A549 (cell line): ENCODE measurements at regions not wholly inside any gene's neighbourhood (a gene's known extent, or its start where the extent isn't known, plus 50 kb on each side); places are given as distances from the start of the nearest gene placed in this dataset.
A peak's percentile ranks its signal among the peaks of the same experiment; 100 is the strongest.

Experiments
- ATAC-seq, 2 experiments: fragments of 200-7000 bp in 1 of 2; fragments of >200 bp in 1 of 2; cut with Nextera tagmentation in 1 of 2; cut with Tn5 transposase in 1 of 2; 3 replicates each; pipeline versions ENCODE4 v1.8.0 to v1.9.1; 2018 to 2020; ENCODE audit warnings: mild to moderate bottlenecking in 1 of 2, moderate library complexity in 1 of 2
- CTCF ChIA-PET: fragments of 300-600 bp; sonication (Branson Sonifier 250); formaldehyde crosslinking; extraction: SDS; loops from one replicate; lab custom pipeline; 2021; ENCODE audit warnings: antibody characterized with exemption, inconsistent platforms; lab: Yijun Ruan, JAX
- POLR2A ChIA-PET: fragments of 350-600 bp; formaldehyde crosslinking; extraction: SDS; loops from one replicate; lab custom pipeline; 2021; ENCODE audit warnings: antibody characterized with exemption, inconsistent platforms; lab: Yijun Ruan, JAX
- DNase-seq, 2 experiments: peaks; one replicate each; pipeline versions ENCODE4 v3.0.0 to v3.0.0-alpha.2; 2011 to 2016; ENCODE audit warnings: low read depth in 1 of 2, low spot score in 1 of 2
- FAIRE-seq: peaks from 2 replicates; lab custom pipeline; 2011; peaks lifted over from hg19 to GRCh38; lab: Jason Lieb, UNC
- H3K27ac ChIP-seq, 2 experiments: fragments of >200 bp; sonication (Bioruptor Twin); formaldehyde crosslinking; 3 replicates each; pipeline ENCODE4 v1.5.1; 2016 to 2017
- H3K4me1 ChIP-seq: fragments of >200 bp; sonication (Bioruptor Twin); formaldehyde crosslinking; 3 replicates; pipeline ENCODE4 v1.6.1; 2016
- H3K4me2 ChIP-seq: fragments of >200 bp; sonication (Bioruptor Twin); formaldehyde crosslinking; 3 replicates; pipeline ENCODE4 v1.6.1; 2016
- H3K4me3 ChIP-seq: fragments of >200 bp; sonication (Bioruptor Twin); formaldehyde crosslinking; 3 replicates; pipeline ENCODE4 v1.5.1; 2016
- H3K9me3 ChIP-seq: fragments of >200 bp; sonication (Bioruptor Twin); formaldehyde crosslinking; 3 replicates; pipeline ENCODE4 v1.6.1; 2016
- BCL3 ChIP-seq: fragments of >200 bp; sonication (Bioruptor Twin); formaldehyde crosslinking; IDR thresholded peaks from 3 replicates; pipeline ENCODE4 v1.6.1; 2016
- CEBPB ChIP-seq, 2 experiments: fragments of >200 bp in 1 of 2; sonication (Bioruptor Twin) in 1 of 2; formaldehyde crosslinking in 1 of 2; IDR thresholded peaks; 2 replicates each; pipeline ENCODE4 v1.6.1; 2012 to 2016
- E2F6 ChIP-seq: IDR thresholded peaks from 2 replicates; pipeline ENCODE4 v1.6.1; 2012; ENCODE audit warnings: low read depth, borderline replicate concordance
- EHMT2 ChIP-seq: fragments of 200-600 bp; sonication (generic); IDR thresholded peaks from 2 replicates; pipeline ENCODE4 v1.6.1; 2016; ENCODE audit warnings: antibody characterized with exemption, low read depth, mild to moderate bottlenecking, moderate library complexity
- EP300 ChIP-seq, 2 experiments: fragments of >200 bp; sonication (Bioruptor Twin); formaldehyde crosslinking; IDR thresholded peaks; 2 replicates in 1 of 2; 3 replicates in 1 of 2; pipeline ENCODE4 v1.6.1; 2016 to 2017
- FOSL2 ChIP-seq, 2 experiments: fragments of 450-650 bp in 1 of 2; fragments of >200 bp in 1 of 2; sonication (Bioruptor Twin) in 1 of 2; formaldehyde crosslinking; IDR thresholded peaks; 2 replicates each; pipeline versions ENCODE4 v1.5.0 to v1.6.1; 2016 to 2020; ENCODE audit warnings: mild to moderate bottlenecking in 1 of 2, moderate library complexity in 1 of 2
- GATA3 ChIP-seq: IDR thresholded peaks from 2 replicates; pipeline ENCODE4 v1.6.1; 2012; ENCODE audit warnings: borderline replicate concordance
- HES2 ChIP-seq: fragments of >200 bp; sonication (Bioruptor Twin); formaldehyde crosslinking; IDR thresholded peaks from 2 replicates; pipeline ENCODE4 v1.6.1; 2016
- HOXB5 ChIP-seq: fragments of 250-450 bp; sonication (Bioruptor Pico); IDR thresholded peaks from 2 replicates; pipeline ENCODE4 v1.5.0; 2020; ENCODE audit warnings: mild to moderate bottlenecking, moderate library complexity
- JUN ChIP-seq, 2 experiments: fragments of >200 bp; sonication (Bioruptor Twin); formaldehyde crosslinking; IDR thresholded peaks; 2 replicates in 1 of 2; 3 replicates in 1 of 2; pipeline ENCODE4 v1.6.1; 2016 to 2017
- JUNB ChIP-seq: fragments of >200 bp; sonication (Bioruptor Twin); formaldehyde crosslinking; IDR thresholded peaks from 2 replicates; pipeline ENCODE4 v1.6.1; 2016
- MAFK ChIP-seq: fragments of 450-650 bp; IDR thresholded peaks from 2 replicates; pipeline ENCODE4 v1.6.1; 2014; ENCODE audit not compliant: partially characterized antibody
- MYC ChIP-seq: IDR thresholded peaks from 2 replicates; pipeline ENCODE4 v1.6.1; 2012; ENCODE audit warnings: mild to moderate bottlenecking, inconsistent platforms, low read length, improper control_type of control experiment, borderline replicate concordance
- NPAS2 ChIP-seq: fragments of 250-450 bp; sonication (Bioruptor Pico); IDR thresholded peaks from 2 replicates; pipeline ENCODE4 v1.8.0; 2022; ENCODE audit warnings: mild to moderate bottlenecking, moderate library complexity, borderline replicate concordance
- POLR2AphosphoS2 ChIP-seq: conservative IDR thresholded peaks from 2 replicates; pipeline ENCODE4 v1.6.1; 2012; ENCODE audit warnings: low read length, improper control_type of control experiment, inconsistent platforms
- RAD21 ChIP-seq, 2 experiments: fragments of >200 bp in 1 of 2; sonication (Bioruptor Twin) in 1 of 2; formaldehyde crosslinking in 1 of 2; IDR thresholded peaks in 1 of 2; conservative IDR thresholded peaks in 1 of 2; 2 replicates in 1 of 2; 3 replicates in 1 of 2; pipeline ENCODE4 v1.6.1; 2012 to 2018; ENCODE audit warnings: inconsistent platforms in 1 of 2
- RCOR1 ChIP-seq: fragments of 150-350 bp; IDR thresholded peaks from 2 replicates; pipeline ENCODE4 v1.6.1; 2014; ENCODE audit warnings: antibody characterized with exemption, low read length, low read depth
- RFX5 ChIP-seq: fragments of 450-650 bp; IDR thresholded peaks from 2 replicates; pipeline ENCODE4 v1.7.1; 2014; ENCODE audit warnings: antibody characterized with exemption, mild to moderate bottlenecking, moderate library complexity
- RNF2 ChIP-seq: fragments of 200-600 bp; sonication (generic); IDR thresholded peaks from 2 replicates; pipeline ENCODE4 v1.6.1; 2016; ENCODE audit warnings: low read depth, mild to moderate bottlenecking, antibody characterized with exemption, moderate library complexity, borderline replicate concordance
- SMC3 ChIP-seq: fragments of >200 bp; sonication (Bioruptor Twin); formaldehyde crosslinking; IDR thresholded peaks from 3 replicates; pipeline ENCODE4 v1.6.1; 2018; ENCODE audit warnings: inconsistent platforms
- TP53 ChIP-seq: fragments of 250-450 bp; sonication (Bioruptor Pico); IDR thresholded peaks from 2 replicates; pipeline ENCODE4 v1.5.0; 2021; ENCODE audit warnings: mild to moderate bottlenecking, moderate library complexity
- ZNF302 ChIP-seq: fragments of 250-450 bp; sonication (Bioruptor Pico); IDR thresholded peaks from 2 replicates; pipeline ENCODE4 v1.9.0; 2021; ENCODE audit warnings: inconsistent platforms, mild to moderate bottlenecking, moderate library complexity
- ZSCAN20 ChIP-seq: fragments of 250-450 bp; sonication (Bioruptor Pico); IDR thresholded peaks from 2 replicates; pipeline ENCODE4 v1.8.0; 2022; ENCODE audit warnings: mild to moderate bottlenecking, moderate library complexity
- WGBS: methylation state at CpG from one replicate; pipeline ENCODE4 v1.1.6; 2017; ENCODE audit errors: missing lambda C conversion rate; 5-methylcytosine and 5-hydroxymethylcytosine counted together
- TF ChIP-seq, protein P1 (sequence below): fragments of 250-450 bp; sonication (Bioruptor Pico); IDR thresholded peaks from 2 replicates; pipeline ENCODE4 v1.5.0; 2021; ENCODE audit warnings: mild to moderate bottlenecking, moderate library complexity, borderline replicate concordance

DNA sequence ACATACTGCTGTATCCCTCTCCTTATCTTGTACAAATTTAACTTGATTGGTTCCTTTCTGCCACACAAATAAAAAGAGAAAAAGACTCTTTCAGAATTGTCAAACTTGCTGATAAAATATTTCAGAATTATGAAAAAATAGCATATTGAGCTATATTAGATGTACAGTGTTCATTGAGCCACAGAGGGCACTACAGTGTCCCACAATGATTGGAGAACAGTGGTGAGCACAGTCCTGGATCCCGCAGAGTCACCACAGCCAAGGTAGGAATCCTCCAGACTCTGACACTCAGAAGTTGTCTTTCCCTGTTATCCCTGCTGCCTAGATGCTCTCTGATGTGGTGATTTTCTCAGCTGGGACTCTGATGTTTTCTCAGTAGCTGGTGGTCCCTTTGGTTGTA, 1281.3 kb upstream of the ZEB2 start:
- Histone ChIP-seq H3K4me1 (peaks cover 19% of the 10 kb centered on the region), H3K4me3 (no peak overlapping the region)
- ChIA-PET POLR2A (no interaction called here), CTCF (no interaction called here)
- WGBS, result 94% methylated on average over 1 of the region's 1 CpG
- ATAC-seq (peak; percentile 52 to 53; a peak in 1 of 6 replicates), FAIRE-seq (no peak)
- no peak for TF ChIP-seq E2F6
- TF ChIP-seq RNF2, result no peak
- TF ChIP-seq JUNB, result no peak
- no peak for TF ChIP-seq GATA3
- TF ChIP-seq, protein P1, sequence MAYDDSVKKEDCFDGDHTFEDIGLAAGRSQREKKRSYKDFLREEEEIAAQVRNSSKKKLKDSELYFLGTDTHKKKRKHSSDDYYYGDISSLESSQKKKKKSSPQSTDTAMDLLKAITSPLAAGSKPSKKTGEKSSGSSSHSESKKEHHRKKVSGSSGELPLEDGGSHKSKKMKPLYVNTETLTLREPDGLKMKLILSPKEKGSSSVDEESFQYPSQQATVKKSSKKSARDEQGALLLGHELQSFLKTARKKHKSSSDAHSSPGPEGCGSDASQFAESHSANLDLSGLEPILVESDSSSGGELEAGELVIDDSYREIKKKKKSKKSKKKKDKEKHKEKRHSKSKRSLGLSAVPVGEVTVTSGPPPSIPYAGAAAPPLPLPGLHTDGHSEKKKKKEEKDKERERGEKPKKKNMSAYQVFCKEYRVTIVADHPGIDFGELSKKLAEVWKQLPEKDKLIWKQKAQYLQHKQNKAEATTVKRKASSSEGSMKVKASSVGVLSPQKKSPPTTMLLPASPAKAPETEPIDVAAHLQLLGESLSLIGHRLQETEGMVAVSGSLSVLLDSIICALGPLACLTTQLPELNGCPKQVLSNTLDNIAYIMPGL (CRISPR knock-in tag), result no peak
- no peak for TF ChIP-seq POLR2AphosphoS2
- no peak for TF ChIP-seq HES2
- no peak for TF ChIP-seq ZSCAN20
- no peak for TF ChIP-seq TP53 (CRISPR knock-in tag)
- TF ChIP-seq RFX5, result no peak
- no peak for TF ChIP-seq HOXB5
- TF ChIP-seq, all 56 proteins: peak for 0
- Histone ChIP-seq H3K27ac (peak overlapping the region in 1 of 2 experiments; percentile 34; a peak in 1 of 6 replicates), H3K4me2 (peak overlapping the region; percentile 52), H3K9me3 (no peaks in the 10 kb centered on the region)
- DNase-seq, result no peak

- ChIA-PET CTCF (no interaction called here), POLR2A (no interaction called here)
- Histone ChIP-seq H3K4me2 (peak overlapping the region; percentile 52), H3K4me1 (peaks cover 19% of the 10 kb centered on the region), H3K4me3 (no peak overlapping the region), H3K27ac (peak overlapping the region in 1 of 2 experiments; percentile 61; a peak in 3 of 6 replicates), H3K9me3 (no peaks in the 10 kb centered on the region)
- DNase-seq (peak; percentile 3 to 82), FAIRE-seq (no peak), ATAC-seq (peak; percentile 68 to 76)
- 11% methylated on average over 6 of the region's 6 CpGs for WGBS
- TF ChIP-seq NPAS2 (CRISPR knock-in tag), result no peak
- TF ChIP-seq JUN (IDR thresholded peaks at IDR 0.05), result peak; percentile 53 to 64; a peak in 3 of 5 replicates
- TF ChIP-seq SMC3, result no peak
- TF ChIP-seq GATA3, result peak; percentile 56
- TF ChIP-seq MYC, result no peak
- TF ChIP-seq RCOR1, result no peak
- no peak for TF ChIP-seq EHMT2
- 0 out of 3 replicates have a peak, but pooled peaks have one; percentile 33 for TF ChIP-seq BCL3
- TF ChIP-seq JUNB, result peak; percentile 56
- peak; percentile 78 to 85 for TF ChIP-seq CEBPB (IDR thresholded peaks at IDR 0.05)
- no peak for TF ChIP-seq RAD21 (conservative IDR thresholded peaks at IDR 0.05 in 1 of 2, IDR thresholded peaks at IDR 0.05 in 1 of 2)
- TF ChIP-seq ZNF302, result no peak
- peak; percentile 34 to 59; a peak in 3 of 5 replicates for TF ChIP-seq EP300 (IDR thresholded peaks at IDR 0.05)
- TF ChIP-seq FOSL2 (IDR thresholded peaks at IDR 0.05), result no peak
- TF ChIP-seq FOSL2 (CRISPR knock-in tag; IDR thresholded peaks at IDR 0.05), result peak; percentile 60
- no peak for TF ChIP-seq MAFK
These were observed 1280.5 kb upstream of the ZEB2 start for GRCh38 chr2:145800151-145801091.
